ENCODE measurements at regions not wholly inside any gene's neighbourhood (a gene's known extent, or its start where the extent isn't known, plus 50 kb on each side); places are given as distances from the start of the nearest gene placed in this dataset.
"Not testable (repeated sequence)": the region's sequence is repeated elsewhere in the genome, so short reads cannot be mapped to it uniquely, and the experiment has no call there.

DNA sequence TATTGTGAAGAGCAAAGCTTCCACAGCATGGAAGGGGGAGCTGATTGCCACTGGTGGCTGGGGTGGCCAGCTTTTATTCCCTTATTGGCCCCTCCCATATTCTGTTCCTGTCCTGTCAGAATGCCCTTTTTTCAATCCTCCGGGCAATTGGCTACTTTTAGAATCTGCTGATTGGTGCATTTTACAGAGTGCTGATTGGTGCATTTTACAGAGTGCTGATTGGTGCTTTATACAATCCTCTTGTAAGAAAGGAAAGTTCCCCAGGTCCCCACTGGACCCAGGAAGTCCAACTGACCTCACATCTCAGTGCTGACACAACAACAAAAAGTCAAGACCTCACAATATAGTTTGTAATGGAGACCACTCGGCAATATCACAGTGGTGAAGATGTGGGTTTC lies 195.0 kb downstream of the SPATA31A6 start:
- Histone ChIP-seq H3K27ac (ENCODE audit: poor library complexity, severe bottlenecking) (no peak overlapping the region), H3K4me3 (ENCODE audit: severe bottlenecking) (no peak overlapping the region), H3K36me3 (ENCODE audit: low read depth) (no peaks in the 10 kb centered on the region), H3K4me1 (ENCODE audit: insufficient read depth, poor library complexity, severe bottlenecking) (no peaks in the 10 kb centered on the region), H3K27me3 (ENCODE audit: insufficient read depth, poor library complexity, severe bottlenecking) (no peaks in the 10 kb centered on the region), H3K9me3 (ENCODE audit: severe bottlenecking) (no peaks in the 10 kb centered on the region)
- no peak for TF ChIP-seq CTCF (IDR thresholded peaks at IDR 0.05; ENCODE audit: poor library complexity, severe bottlenecking)
- DNase-seq (ENCODE audit: low spot score) (no peak), ATAC-seq (ENCODE audit: low read depth) (no peak)

DNA sequence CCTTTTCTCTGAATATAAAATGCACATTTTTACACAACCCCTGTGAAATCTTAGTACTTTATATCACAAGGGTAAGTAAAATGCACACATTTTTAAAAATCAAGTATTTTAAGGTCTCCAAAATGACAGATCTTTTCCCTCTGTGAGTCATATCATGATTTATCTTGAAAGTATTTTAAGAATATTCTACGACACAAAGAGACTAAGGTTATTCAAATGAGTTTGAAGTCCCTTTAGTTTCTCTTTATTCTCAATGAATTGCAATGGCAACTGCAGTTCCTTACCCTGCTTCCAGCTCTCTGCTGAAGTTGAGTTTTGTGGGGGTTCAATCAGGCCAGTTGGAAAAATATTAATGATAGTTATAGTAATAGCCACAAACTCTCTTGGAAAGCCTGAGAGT lies 196.1 kb downstream of the SPATA31A6 start:
- not testable (repeated sequence) for DNase-seq (ENCODE audit: low spot score); H3K4me1 ChIP-seq (ENCODE audit: insufficient read depth, poor library complexity, severe bottlenecking); H3K36me3 ChIP-seq (ENCODE audit: low read depth); ATAC-seq (ENCODE audit: low read depth); H3K9me3 ChIP-seq (ENCODE audit: severe bottlenecking); H3K27ac ChIP-seq (ENCODE audit: poor library complexity, severe bottlenecking); H3K4me3 ChIP-seq (ENCODE audit: severe bottlenecking); H3K27me3 ChIP-seq (ENCODE audit: insufficient read depth, poor library complexity, severe bottlenecking)

DNA sequence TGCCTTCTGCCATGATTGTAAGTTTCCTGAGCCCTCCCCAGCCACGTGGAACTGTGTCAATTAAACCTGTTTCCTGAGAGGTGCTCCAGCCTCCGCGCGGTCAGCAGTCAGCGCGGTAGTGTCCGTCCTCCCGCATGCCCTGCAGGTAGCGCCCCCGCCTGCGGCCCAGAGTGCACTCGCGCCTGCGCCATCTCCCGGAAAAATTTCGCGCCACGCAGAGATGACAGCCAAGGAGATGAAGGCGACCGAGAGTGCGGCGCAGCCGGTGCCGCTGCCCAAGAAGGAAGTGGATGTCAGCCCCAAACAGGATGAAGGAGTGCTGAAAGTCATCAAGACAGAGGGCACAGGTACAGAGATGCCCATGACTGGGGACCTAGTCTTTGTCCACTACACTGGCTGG lies 201.1 kb downstream of the SPATA31A6 start:
- not testable (repeated sequence) for ATAC-seq (ENCODE audit: low read depth); H3K27ac ChIP-seq (ENCODE audit: poor library complexity, severe bottlenecking); H3K27me3 ChIP-seq (ENCODE audit: insufficient read depth, poor library complexity, severe bottlenecking); H3K4me1 ChIP-seq (ENCODE audit: insufficient read depth, poor library complexity, severe bottlenecking); H3K9me3 ChIP-seq (ENCODE audit: severe bottlenecking); H3K36me3 ChIP-seq (ENCODE audit: low read depth); H3K4me3 ChIP-seq (ENCODE audit: severe bottlenecking); DNase-seq (ENCODE audit: low spot score)

- H3K27me3 ChIP-seq (ENCODE audit: insufficient read depth, poor library complexity, severe bottlenecking); H3K36me3 ChIP-seq (ENCODE audit: low read depth); H3K9me3 ChIP-seq (ENCODE audit: severe bottlenecking); ATAC-seq (ENCODE audit: low read depth); H3K4me3 ChIP-seq (ENCODE audit: severe bottlenecking); DNase-seq (ENCODE audit: low spot score); H3K4me1 ChIP-seq (ENCODE audit: insufficient read depth, poor library complexity, severe bottlenecking); H3K27ac ChIP-seq (ENCODE audit: poor library complexity, severe bottlenecking): not testable (repeated sequence)
These were observed 202.2 kb downstream of the SPATA31A6 start for GRCh38 chr9:42385574-42386120.

DNA sequence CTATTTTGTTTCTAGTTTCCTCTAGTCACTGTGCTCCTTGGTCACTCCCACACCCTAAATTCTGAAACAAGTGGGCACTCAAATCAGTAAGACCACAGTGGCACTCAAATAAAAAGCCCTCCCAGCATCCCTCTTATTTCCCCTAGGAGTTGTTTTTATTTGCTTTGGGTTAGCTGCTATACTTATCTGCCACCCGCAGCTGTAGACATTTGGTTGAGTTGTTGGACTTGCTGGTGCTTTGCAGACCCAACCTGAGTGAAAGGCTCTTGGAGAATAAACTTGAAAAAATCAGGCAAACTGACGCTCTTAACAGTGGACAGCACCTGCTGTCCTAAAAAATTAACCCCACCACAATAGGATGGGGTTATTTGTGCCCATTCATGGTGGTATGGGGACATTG lies 203.0 kb downstream of the SPATA31A6 start:
- Histone ChIP-seq H3K4me3 (ENCODE audit: severe bottlenecking) (no peak overlapping the region), H3K4me1 (ENCODE audit: insufficient read depth, poor library complexity, severe bottlenecking) (no peaks in the 10 kb centered on the region), H3K36me3 (ENCODE audit: low read depth) (no peaks in the 10 kb centered on the region), H3K9me3 (ENCODE audit: severe bottlenecking) (no peaks in the 10 kb centered on the region), H3K27ac (ENCODE audit: poor library complexity, severe bottlenecking) (no peak overlapping the region), H3K27me3 (ENCODE audit: insufficient read depth, poor library complexity, severe bottlenecking) (no peaks in the 10 kb centered on the region)
- TF ChIP-seq CTCF (IDR thresholded peaks at IDR 0.05; ENCODE audit: poor library complexity, severe bottlenecking), result no peak
- ATAC-seq (ENCODE audit: low read depth) (no peak), DNase-seq (ENCODE audit: low spot score) (no peak)

DNA sequence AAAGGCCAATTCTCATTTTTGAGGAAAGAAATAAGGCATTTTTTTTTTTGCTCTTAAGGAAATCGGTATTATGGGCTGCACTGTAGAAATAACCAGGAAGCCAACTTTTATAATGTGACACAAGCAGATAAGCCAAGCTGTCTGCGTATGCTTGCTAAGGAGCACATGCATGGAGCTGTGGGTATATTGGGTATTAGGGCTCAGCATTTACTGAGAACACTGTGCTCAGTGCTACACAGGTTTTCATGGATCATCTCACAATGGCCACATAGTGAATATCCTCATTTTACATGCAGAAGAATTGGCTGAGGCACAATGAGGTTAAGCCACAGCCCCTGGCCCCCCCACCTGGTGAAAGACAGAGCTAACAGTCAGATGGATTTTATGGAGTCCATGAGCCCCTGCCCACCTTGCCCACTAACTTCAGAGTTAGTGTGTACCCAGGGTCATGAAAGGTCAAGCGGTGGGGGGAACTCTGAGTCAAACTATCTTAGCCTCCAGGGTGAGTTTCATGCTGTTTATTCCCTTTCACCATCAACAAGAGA lies 204.8 kb downstream of the SPATA31A6 start:
- no peak for DNase-seq (ENCODE audit: low spot score)
- Histone ChIP-seq H3K27ac (ENCODE audit: poor library complexity, severe bottlenecking) (no peak overlapping the region), H3K4me3 (ENCODE audit: severe bottlenecking) (no peak overlapping the region), H3K27me3 (ENCODE audit: insufficient read depth, poor library complexity, severe bottlenecking) (no peaks in the 10 kb centered on the region), H3K9me3 (ENCODE audit: severe bottlenecking) (no peaks in the 10 kb centered on the region), H3K36me3 (ENCODE audit: low read depth) (no peaks in the 10 kb centered on the region), H3K4me1 (ENCODE audit: insufficient read depth, poor library complexity, severe bottlenecking) (no peaks in the 10 kb centered on the region)
- ATAC-seq (ENCODE audit: low read depth), result no peak
- no peak for TF ChIP-seq CTCF (IDR thresholded peaks at IDR 0.05; ENCODE audit: poor library complexity, severe bottlenecking)
